ENCODE measurements at regions not wholly inside any gene's neighbourhood (a gene's known extent, or its start where the extent isn't known, plus 50 kb on each side); places are given as distances from the start of the nearest gene placed in this dataset.

- TF ChIP-seq CTCF (IDR thresholded peaks at IDR 0.05; ENCODE audit: low read depth, low read length) (no peak), EZH2phosphoT487 (IDR thresholded peaks at IDR 0.05; ENCODE audit: low read depth) (no peak)
Measured at GRCh38 chr12:91889059-91889458, 256.6 kb downstream of the BTG1 start.

All from OCI-LY3 (cell line).